Loucy (cell line): ENCODE measurements at regions not wholly inside any gene's neighbourhood (a gene's known extent, or its start where the extent isn't known, plus 50 kb on each side); places are given as distances from the start of the nearest gene placed in this dataset.

Experiments used
- H2AFZ ChIP-seq: fragments of 200-600 bp; sonication (generic); 2 replicates; pipeline ENCODE4 v1.6.0; 2016; ENCODE audit warnings: antibody characterized with exemption, mild to moderate bottlenecking, low read length, moderate library complexity
- H3F3A ChIP-seq: fragments of 200-600 bp; 2 replicates; pipeline ENCODE4 v1.6.0; 2016; ENCODE audit warnings: antibody characterized with exemption, low read depth, mild to moderate bottlenecking
- H3K27me3 ChIP-seq: fragments of 200-600 bp; sonication (generic); 2 replicates; pipeline ENCODE4 v1.6.1; 2014; ENCODE audit warnings: low read length, mild to moderate bottlenecking; ENCODE audit not compliant: insufficient read depth, poor library complexity, severe bottlenecking
- H3K36me3 ChIP-seq: fragments of 200-600 bp; sonication (generic); 2 replicates; pipeline ENCODE4 v1.6.1; 2016; ENCODE audit warnings: low read length; ENCODE audit not compliant: insufficient read depth
- H3K4me1 ChIP-seq: fragments of 200-600 bp; sonication (generic); 2 replicates; pipeline ENCODE4 v1.5.1; 2014; ENCODE audit warnings: low read length, mild to moderate bottlenecking; ENCODE audit not compliant: insufficient read depth, poor library complexity, severe bottlenecking
- H3K4me2 ChIP-seq: fragments of 200-600 bp; sonication (generic); 2 replicates; pipeline ENCODE4 v1.6.0; 2014; ENCODE audit warnings: antibody characterized with exemption, low read length, low read depth, mild to moderate bottlenecking; ENCODE audit not compliant: poor library complexity, severe bottlenecking
- H3K4me3 ChIP-seq: fragments of 200-600 bp; sonication (generic); 2 replicates; pipeline ENCODE4 v1.5.1; 2014; ENCODE audit warnings: low read length, mild to moderate bottlenecking, mixed read lengths; ENCODE audit not compliant: poor library complexity, severe bottlenecking
- H3K79me2 ChIP-seq: fragments of 200-600 bp; sonication (generic); 2 replicates; pipeline ENCODE4 v1.6.1; 2014; ENCODE audit warnings: low read length; ENCODE audit not compliant: insufficient read depth
- H3K9ac ChIP-seq: fragments of 200-600 bp; sonication (generic); 2 replicates; pipeline ENCODE4 v1.6.0; 2014; ENCODE audit warnings: mild to moderate bottlenecking, low read depth, low read length, moderate library complexity; ENCODE audit not compliant: poor library complexity, severe bottlenecking
- H3K9me2 ChIP-seq: fragments of 200-600 bp; sonication (generic); replicated peaks from 2 replicates; pipeline ENCODE4 v1.6.1; 2016; ENCODE audit warnings: low read depth, low read length, mixed read lengths
- H3K9me3 ChIP-seq: fragments of 200-600 bp; sonication (generic); 2 replicates; pipeline ENCODE4 v1.6.1; 2014; ENCODE audit warnings: mild to moderate bottlenecking, antibody characterized with exemption, low read length, low read depth; ENCODE audit not compliant: insufficient read depth
- H4K20me1 ChIP-seq: fragments of 200-600 bp; sonication (generic); 2 replicates; pipeline ENCODE4 v1.6.0; 2014; ENCODE audit warnings: antibody characterized with exemption, low read length, mild to moderate bottlenecking; ENCODE audit not compliant: insufficient read depth, poor library complexity, severe bottlenecking
- CTCF ChIP-seq: fragments of 200-600 bp; sonication (generic); conservative IDR thresholded peaks from 2 replicates; pipeline ENCODE4 v1.5.1; 2014; ENCODE audit warnings: mild to moderate bottlenecking, antibody characterized with exemption, low read length
- EZH2phosphoT487 ChIP-seq: fragments of 200-600 bp; IDR thresholded peaks from 2 replicates; pipeline ENCODE4 v1.6.1; 2018; ENCODE audit warnings: antibody characterized with exemption, mild to moderate bottlenecking, moderate library complexity, borderline replicate concordance

- Histone ChIP-seq H3K4me1 (no peaks in the 10 kb centered on the region), H3K9ac (no peak overlapping the region), H3K79me2 (no peaks in the 10 kb centered on the region), H3K36me3 (no peaks in the 10 kb centered on the region), H3F3A (no peaks in the 10 kb centered on the region), H3K9me3 (no peaks in the 10 kb centered on the region), H2AFZ (no peak overlapping the region), H3K4me2 (no peak overlapping the region), H3K4me3 (no peak overlapping the region), H4K20me1 (no peaks in the 10 kb centered on the region), H3K27me3 (no peaks in the 10 kb centered on the region), H3K9me2 (no peaks in the 10 kb centered on the region)
- TF ChIP-seq EZH2phosphoT487 (no peak), CTCF (no peak)
Measured at GRCh38 chrX:16005917-16006316, 117.4 kb upstream of the GRPR start.

DNA sequence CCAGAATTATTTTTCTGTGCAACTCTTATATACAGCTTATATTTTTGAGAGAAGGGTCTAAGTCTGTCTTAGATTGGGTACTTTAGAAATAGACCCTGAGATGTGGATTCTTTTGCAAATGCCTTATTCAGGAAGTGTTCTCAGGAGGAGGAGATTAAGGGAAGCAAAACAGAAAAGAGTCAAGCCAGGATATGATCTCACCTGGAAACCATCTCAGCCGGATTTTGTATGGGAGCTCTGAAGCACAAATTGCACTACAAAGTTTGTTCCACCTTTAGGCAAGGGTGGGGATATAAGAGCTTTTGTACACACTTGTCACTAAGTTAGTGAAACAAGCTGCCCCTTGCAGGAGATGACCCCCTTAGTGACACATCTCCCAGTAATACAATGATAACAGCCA lies 121.2 kb upstream of the GRPR start:
- Histone ChIP-seq H3F3A (no peaks in the 10 kb centered on the region), H3K4me1 (no peaks in the 10 kb centered on the region), H3K9me2 (no peaks in the 10 kb centered on the region), H3K9me3 (no peaks in the 10 kb centered on the region), H3K27me3 (no peaks in the 10 kb centered on the region), H3K4me3 (no peak overlapping the region), H3K36me3 (no peaks in the 10 kb centered on the region), H3K9ac (no peak overlapping the region), H2AFZ (no peak overlapping the region), H4K20me1 (no peaks in the 10 kb centered on the region), H3K4me2 (no peak overlapping the region), H3K79me2 (no peaks in the 10 kb centered on the region)
- no peak for TF ChIP-seq EZH2phosphoT487
- no peak for TF ChIP-seq CTCF

- H3K36me3 ChIP-seq, result no peaks in the 10 kb centered on the region
- H3K4me3 ChIP-seq, result no peak overlapping the region
- H3K9ac ChIP-seq, result no peak overlapping the region
- H3K9me2 ChIP-seq, result no peaks in the 10 kb centered on the region
- no peaks in the 10 kb centered on the region for H3F3A ChIP-seq
- no peaks in the 10 kb centered on the region for H3K9me3 ChIP-seq
- no peaks in the 10 kb centered on the region for H3K79me2 ChIP-seq
- no peak overlapping the region for H3K4me2 ChIP-seq
- H3K4me1 ChIP-seq, result no peaks in the 10 kb centered on the region
- no peak for TF ChIP-seq CTCF
- no peak for TF ChIP-seq EZH2phosphoT487
- H2AFZ ChIP-seq, result no peak overlapping the region
- H4K20me1 ChIP-seq, result no peaks in the 10 kb centered on the region
- H3K27me3 ChIP-seq, result no peaks in the 10 kb centered on the region
Measured at GRCh38 chrX:15998350-15998749, 125.0 kb upstream of the GRPR start.
